Urothelium cell line (cell line): ENCODE measurements at regions not wholly inside any gene's neighbourhood (a gene's known extent, or its start where the extent isn't known, plus 50 kb on each side); places are given as distances from the start of the nearest gene placed in this dataset.
"Not testable (repeated sequence)": the region's sequence is repeated elsewhere in the genome, so short reads cannot be mapped to it uniquely, and the experiment has no call there.

Source experiments
- DNase-seq: peaks from one replicate; pipeline ENCODE4 v3.0.0; 2011; ENCODE audit warnings: low spot score, mixed read lengths
- FAIRE-seq: peaks from 2 replicates; lab custom pipeline; 2011; peaks lifted over from hg19 to GRCh38; lab: Jason Lieb, UNC

DNA sequence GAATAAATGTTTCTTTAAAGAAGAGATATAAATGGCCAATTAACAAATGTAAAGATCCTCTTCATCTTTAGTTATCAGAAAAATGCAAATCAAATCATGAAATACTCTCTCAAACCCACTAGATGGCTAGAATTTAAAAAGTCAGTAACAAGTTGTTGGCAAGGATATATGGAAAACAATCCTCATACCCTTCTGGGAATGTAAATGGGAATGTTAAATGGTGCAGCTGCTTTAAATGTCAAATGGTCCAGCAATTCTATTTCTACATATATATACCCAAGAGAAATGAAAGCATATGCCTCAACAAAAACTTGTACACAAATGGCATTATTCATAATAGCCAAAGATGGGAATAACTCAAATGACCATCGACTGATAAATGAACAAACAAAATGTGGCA, 283.5 kb downstream of the RWDD3 start:
- no peak for DNase-seq
- FAIRE-seq, result no peak

DNA sequence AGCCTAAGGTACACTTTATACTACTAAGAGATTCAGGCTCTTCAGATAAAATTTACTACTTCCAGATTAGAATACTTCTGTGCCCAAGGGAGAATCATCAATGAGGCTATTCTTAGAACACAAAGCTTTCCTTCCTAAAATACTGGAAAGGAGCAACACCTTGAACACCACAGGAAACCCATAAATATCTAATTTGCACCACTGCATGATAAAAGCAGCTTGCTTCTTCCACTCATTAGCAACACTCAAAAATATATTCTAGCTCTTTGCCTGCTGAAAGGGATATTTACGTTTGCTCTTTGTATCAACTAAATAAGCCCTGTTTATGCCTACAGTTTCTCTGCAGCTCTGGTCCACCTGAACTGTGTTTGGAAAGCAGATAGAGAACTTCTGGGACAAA, 284.3 kb downstream of the RWDD3 start:
- FAIRE-seq, result no peak
- no peak for DNase-seq

DNA sequence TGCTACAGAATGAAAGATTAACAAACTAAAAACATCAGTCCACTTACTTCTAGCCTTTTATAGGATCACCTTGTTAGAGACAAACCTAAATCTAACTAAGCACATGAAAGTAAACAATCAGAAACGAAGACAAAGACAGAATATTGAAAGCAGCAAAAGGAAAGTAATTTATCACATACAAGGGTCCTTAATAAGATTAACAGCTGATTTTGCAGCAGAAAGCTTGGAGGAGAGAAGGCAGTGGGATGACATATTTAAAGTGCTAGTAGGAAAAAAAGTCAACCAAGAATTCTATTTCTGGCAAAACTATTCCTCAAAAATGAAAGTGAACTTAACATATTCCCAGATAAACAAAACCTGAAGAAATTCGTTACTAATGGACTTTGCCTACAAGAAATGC, 286.4 kb downstream of the RWDD3 start:
- no peak for DNase-seq
- no peak for FAIRE-seq

DNA sequence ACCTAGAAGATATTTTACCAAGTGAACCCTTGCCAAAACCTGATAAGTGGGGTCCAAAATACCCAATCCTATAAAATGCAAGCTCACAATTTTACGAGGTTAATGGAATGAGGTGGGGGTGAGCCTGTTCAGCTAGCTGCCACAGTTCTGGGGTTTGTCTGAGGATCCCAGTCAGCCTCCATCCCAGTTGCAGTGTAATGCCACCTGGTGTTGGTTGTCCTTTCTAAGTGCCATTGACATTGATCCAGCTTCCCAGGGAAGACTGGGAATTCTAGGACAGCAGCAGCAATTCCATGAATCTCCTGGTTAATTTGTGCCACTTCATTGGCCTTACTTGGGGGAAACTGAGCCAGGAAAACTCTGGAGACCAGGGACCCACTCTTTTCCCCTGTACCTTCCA, 298.3 kb downstream of the RWDD3 start:
- FAIRE-seq, result no peak

DNA sequence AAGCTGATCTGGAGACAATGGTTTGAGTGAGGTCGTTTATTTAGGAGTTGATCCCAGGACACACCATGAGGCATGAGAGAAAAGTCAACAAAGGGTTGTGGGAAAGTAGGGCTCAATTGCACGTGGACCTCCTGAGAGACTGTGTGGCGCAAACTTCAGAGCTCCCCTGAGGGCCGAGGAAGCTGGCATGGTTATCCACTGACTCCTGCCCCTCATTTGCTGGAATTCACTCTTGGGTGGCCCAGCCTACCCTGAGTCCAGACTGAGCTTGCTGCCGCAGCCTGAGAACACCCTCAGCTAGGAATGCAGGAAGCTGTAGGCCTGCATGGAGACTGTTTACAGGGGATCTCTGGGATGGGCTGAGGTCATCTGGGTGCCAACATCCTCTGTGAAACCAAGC, 301.0 kb downstream of the RWDD3 start:
- FAIRE-seq, result no peak
- DNase-seq, result no peak

More for the DNA sequence above, 298.3 kb downstream of the RWDD3 start:
- DNase-seq, result no peak

DNA sequence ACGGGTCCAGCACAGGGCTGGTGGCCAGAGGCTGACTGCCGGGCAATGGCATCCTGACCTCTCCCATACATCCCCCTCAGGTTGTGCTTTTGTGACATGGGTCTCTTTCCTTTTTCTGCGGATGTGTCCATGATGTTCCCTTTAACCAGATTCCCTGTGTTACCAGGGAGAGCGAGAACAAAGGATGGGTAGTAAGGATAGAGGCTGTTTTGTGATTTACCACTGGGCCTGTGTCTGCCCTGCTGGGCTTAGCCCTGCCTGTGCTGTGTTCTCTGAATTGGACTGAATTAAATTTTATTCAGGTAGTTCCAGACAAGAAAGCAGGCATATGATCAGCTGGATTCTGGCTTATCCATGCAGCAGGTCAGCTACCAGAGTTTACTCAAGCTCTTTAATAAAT, 301.6 kb downstream of the RWDD3 start:
- DNase-seq (no peak), FAIRE-seq (no peak)

DNA sequence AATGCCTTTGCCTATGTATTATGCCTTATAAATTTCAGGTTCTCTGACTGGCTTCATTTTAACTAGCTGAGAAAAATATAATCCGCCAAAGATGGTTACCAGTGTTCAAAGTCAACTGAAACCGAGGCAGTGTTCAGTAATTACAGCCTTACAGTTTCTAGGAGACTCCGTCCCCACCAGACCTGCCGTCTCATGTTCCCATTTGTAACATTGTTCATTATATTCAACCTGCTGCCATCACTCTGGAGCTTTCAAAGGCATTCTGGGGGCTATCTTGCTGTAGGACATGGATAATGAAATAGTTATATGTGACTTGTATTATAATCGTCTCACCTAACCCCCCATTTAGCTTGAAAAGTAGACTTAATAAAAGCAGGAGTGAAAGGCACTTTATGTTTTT, 302.5 kb downstream of the RWDD3 start:
- no peak for FAIRE-seq
- no peak for DNase-seq

DNA sequence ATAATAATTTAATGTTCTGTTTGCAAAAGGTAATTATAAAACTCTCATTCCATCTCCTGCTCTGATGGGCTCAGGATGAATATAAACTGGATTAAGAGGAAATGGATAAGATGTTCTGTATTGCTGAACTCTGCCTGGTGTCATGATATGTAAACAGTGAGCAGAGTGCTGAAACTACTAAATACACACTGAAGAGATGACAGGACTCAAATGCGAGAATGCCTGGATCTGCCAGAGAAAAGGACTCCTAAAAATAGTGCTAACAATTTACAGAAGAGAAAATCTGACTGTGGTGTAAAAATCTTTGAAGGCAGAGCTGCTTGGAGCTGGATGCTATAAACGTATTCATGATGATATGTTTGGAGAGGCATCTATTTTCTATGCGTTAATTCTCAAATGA, 303.2 kb downstream of the RWDD3 start:
- no peak for FAIRE-seq
- DNase-seq, result no peak

DNA sequence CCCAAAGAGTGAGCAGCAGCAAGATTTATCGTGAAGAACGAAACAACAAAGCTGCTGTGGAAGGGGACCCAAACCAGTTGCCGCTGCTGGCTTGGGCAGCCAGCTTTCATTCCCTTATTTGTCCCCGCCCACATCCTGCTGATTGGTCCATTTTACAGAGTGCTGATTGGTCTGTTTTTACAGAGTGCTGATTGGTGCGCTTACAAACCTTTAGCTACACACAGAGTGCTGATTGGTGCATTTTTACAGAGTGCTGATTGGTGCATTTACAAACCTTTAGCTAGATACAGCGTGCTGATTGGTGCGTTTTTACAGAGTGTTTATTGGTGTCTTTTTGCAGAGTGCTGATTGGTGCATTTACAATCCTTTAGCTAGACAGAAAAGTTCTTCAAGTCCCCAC, 304.2 kb downstream of the RWDD3 start:
- not testable (repeated sequence) for FAIRE-seq, DNase-seq

DNA sequence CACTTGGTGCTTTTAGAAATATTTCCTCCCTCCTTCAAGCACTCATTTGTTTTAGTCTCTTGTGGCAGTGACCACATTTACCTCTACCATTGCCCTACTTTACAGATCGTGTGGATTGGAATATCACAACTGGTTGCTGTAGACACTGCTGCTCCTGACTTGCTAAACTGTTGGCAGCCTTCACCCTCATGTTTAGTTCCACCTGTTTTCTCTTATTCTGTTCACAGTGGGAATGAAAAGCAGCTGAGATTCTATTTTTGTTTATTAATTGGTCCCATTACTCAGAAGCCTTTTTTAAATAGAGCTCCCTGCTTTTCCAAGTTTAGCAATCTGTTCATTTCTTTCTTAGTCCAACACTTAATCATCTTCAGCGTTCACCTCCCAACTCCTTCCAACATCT, 308.9 kb downstream of the RWDD3 start:
- no peak for FAIRE-seq
- DNase-seq, result no peak

DNA sequence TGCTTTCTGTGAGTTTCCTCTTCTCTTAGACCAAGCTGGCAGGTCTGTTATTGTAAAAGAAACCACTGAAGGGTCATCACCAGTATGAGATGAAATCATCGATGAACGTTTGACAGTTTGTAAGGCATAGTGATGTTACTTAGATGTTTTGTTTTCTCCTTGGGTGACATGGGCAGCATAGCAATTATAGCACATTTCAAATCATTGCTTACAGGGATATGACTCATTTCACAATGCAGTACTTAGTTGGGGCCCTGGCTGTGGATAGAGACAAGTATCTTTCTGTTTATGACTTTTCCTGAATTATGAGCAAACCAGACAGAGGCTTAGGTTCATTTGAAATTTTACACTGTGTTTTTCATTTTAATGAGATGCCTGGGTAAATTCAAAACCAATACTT, 313.0 kb downstream of the RWDD3 start:
- FAIRE-seq (no peak), DNase-seq (no peak)

DNA sequence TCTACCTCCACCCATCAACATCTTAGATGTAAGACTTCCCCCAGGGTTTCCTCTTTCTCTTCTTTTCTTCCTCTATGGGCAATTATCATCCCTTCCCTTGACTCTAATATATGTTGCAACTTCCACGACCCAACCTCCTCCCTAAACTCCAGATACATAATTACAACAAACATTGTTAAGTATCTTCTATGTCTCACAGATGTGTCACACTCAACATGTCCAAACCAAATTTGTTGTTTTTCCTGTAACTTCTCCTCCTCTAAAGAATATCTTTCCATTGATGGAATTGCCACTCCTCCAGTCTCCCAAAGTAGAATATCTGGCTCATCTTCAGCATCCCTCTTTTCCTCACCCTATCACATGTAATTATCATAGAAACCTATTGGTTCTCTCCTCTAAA, 314.2 kb downstream of the RWDD3 start:
- DNase-seq, result no peak
- no peak for FAIRE-seq

DNA sequence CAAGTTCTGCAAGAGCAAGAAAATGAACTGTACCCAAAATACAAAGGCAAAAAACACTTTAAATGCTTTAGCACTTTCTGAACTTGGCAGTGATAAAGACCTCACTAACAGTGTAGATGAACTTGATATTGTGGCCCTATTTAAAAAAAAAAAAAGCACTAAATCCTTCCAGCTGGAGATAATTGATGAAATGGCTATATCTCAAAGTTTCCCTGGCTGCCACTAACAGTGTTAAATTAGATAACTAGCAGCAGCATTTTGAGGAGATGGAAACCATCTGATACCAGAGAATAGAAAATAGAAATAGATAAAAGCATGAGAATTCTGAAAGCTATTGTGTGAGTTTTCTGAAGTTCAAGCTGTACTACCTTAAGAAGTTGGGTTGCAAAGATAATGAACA, 317.2 kb downstream of the RWDD3 start:
- DNase-seq (no peak), FAIRE-seq (no peak)

DNA sequence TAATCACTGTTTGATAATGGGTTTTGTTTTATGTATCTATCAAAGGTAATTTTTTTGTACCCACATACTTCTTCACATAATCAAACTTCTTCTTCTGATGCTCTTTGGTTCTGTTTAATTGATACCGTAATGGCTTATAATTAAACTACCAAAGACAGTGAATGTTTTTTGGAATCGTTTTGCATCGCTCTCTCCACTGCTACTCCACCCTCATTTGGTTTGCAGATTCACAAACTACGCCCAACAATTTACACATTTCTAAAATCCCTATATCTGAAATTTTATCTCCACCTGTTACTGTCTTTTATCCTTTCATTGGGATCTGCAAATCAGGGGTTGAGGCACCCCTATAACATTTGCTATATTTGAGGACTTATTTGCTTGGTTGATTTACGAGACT, 319.6 kb downstream of the RWDD3 start:
- DNase-seq (no peak), FAIRE-seq (no peak)

DNA sequence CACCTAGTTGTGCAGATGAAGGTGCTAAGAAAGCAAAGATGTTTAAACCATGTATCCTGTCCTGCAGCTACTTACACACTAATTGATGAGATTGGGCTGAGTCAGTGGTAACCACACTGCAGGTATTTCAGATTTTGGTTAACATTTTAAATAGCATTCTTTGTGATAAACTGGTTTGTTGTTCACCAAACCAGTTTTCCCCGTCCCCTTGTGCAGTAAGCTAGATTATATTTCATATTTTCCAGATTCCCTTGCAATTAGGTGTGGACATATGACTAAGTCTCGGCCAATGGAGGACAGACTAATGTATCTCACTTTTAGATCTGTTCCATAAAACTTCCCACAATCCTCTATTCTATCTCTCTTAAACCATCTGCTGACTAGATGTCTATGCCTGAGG, 320.4 kb downstream of the RWDD3 start:
- DNase-seq, result no peak
- no peak for FAIRE-seq

DNA sequence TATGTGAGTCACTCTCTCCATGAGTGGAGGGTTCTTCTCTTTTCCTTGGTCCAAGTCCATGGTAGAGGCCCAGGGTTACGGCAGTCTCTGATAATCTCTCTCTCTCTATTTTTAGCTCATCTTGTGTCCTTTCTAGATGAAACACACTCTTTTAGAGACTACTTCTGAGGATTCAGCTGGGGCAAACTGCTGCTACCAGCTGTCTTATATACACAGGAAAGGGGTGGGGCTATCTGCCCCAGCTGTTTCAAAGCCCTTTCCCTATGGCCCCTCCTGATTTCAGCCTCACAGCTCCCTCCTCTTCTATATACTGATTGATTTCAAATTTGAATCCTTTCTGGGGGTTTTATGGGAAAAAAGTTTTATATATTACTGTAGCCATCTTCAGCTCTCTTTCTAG, 324.8 kb downstream of the RWDD3 start:
- DNase-seq (no peak), FAIRE-seq (no peak)

DNA sequence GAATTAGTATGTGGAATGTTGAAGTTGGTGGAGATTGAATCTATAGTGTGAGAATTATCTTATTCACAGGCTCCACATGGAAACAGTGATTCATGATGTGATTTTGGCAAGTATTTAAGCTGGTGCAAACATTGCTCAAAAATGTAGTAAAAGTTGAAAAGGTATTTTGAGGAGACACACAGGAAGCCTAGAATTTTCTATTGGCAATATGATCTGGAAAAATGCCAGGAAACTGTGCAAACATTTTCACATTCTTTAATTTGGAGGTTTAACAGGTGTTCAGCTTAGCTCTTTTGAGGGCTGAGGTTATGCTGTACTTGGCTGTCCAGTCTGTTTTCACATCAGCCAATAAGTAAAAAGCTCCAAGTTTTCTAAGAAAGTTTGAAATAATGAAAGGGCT, 327.3 kb downstream of the RWDD3 start:
- DNase-seq, result no peak

DNA sequence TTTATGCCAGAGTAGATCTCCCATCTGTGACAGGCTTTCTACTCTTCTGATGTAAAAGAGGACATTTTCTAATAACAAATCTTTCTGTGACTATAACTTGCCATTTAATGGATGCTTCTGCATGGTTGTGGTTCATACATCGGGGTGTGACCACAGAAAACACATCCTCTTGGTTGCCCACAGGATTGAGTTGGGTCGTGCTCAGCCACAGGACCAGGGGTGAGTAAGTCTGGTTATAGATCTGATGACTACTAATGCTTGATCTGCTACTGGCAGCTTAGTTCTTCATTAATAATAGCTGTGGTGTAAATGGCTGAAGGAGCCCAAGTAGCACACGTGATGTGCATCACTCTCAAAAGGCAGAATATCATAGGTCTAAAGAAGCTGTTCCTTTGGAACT, 328.2 kb downstream of the RWDD3 start:
- FAIRE-seq (no peak), DNase-seq (no peak)

More for the DNA sequence above, 327.3 kb downstream of the RWDD3 start:
- FAIRE-seq, result no peak

DNA sequence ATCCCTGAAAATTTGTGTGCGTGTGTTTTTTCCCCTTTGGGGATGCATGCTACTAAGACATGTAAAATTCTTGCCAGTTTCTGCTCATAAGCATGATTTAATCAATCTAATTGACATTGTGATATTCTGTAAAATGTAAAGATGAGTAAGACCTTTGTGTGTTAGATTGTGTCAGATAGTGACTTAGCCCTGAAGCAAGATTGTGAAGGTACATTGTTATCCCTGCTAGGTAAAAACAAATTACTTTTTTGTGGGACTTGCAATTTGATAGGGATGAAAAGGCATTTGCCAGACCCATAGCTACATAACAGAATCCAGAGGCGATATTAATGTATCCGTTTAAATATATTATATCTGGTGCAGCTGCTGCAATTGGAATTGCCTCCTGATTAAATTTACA, 338.0 kb downstream of the RWDD3 start:
- FAIRE-seq (no peak), DNase-seq (no peak)

DNA sequence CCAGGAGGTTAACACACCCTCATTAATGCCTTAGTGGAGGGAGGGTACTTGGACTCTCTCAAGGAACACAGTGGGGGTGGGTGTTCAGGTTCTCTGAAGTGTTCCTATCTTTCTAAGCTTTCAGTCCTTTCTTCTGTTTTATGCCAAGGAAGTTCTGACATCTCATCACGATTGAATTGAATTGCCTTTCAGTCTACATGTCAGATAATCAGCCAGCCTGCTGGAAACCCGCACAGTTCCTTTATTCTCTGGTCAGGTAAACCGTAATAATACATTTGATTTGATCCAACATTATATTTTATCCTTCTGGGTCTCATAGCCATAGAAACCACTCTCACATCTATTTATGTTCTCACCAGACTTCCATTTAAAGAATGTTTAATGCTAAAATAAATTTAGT, 339.0 kb downstream of the RWDD3 start:
- DNase-seq (no peak), FAIRE-seq (no peak)

DNA sequence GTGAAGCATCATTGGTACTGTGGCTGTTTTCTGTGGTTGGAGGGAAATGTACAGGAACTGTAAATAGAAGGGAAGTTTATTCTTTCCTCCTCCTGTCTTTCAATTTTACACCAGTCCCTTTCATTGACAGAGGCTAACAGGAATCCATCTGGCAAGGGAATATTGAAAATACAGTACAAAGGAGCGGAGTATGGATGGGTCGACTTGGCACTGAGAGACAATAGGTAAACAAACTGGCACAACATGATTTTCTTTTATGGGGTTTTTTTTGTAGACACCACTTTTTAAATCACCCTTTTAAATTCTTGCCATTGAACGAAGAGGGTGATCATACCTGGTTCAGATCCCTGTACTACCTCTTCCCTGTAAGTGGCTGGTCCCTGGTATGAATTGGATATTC, 341.3 kb downstream of the RWDD3 start:
- FAIRE-seq, result no peak
- DNase-seq, result no peak

DNA sequence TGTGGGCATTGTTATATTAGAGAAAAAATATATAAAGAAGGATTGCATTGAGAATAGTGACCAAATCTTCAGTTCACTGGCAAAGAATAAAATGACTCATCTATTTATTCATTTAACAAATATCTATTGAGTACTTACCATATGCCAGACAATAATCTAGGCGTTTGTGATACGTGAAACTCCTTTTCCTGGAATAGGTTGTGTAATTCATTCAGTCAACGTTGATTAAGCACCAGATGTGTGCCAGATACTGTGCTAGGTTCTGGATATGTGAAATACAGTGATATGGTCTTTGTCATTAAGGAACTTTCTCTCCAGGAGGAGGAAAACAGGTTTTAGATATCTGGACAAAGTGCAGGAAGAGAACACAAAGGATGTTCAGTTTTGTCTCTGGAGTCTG, 344.5 kb downstream of the RWDD3 start:
- DNase-seq (no peak), FAIRE-seq (no peak)

DNA sequence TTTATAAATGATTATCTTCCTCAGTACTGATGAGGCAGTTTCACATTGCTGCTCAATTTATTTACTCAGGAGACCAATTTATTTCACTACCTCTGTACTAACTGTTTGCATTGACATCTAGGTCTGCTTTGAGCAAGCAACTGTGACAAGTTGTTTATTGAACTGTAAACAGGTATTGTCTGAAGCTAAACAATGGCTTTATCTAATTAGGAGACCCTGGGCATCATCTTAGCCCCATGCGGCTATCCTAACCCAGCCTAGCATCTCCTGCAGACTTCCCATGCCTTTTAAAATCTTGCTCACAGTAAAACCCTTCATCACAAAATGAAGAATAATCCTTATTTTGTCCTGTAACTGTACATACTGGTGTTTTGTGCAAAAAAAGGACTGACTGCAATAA, 348.2 kb downstream of the RWDD3 start:
- FAIRE-seq (no peak), DNase-seq (no peak)

DNA sequence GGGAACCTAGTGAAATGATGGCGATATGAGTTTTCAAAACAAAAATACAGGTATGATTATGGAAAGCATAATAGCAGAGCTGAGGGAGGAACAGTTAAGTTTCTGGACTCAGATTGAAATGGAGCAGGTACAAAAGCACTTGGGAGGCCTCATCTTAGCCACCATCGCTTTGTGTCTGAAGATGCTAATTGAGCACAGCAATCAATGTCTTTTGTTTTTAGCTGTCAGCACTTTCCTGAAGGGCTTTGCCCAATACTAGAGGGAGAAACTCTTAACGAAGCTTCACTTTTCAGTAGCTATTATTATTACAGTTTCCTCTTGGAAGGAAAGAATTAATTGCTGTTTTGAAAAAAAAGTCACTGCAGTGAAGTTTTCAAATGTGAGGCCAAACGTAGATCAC, 348.7 kb downstream of the RWDD3 start:
- FAIRE-seq, result no peak
- DNase-seq, result no peak
